ENCODE measurements at regions not wholly inside any gene's neighbourhood (a gene's known extent, or its start where the extent isn't known, plus 50 kb on each side); places are given as distances from the start of the nearest gene placed in this dataset.
"Not testable (repeated sequence)": the region's sequence is repeated elsewhere in the genome, so short reads cannot be mapped to it uniquely, and the experiment has no call there.

DNA sequence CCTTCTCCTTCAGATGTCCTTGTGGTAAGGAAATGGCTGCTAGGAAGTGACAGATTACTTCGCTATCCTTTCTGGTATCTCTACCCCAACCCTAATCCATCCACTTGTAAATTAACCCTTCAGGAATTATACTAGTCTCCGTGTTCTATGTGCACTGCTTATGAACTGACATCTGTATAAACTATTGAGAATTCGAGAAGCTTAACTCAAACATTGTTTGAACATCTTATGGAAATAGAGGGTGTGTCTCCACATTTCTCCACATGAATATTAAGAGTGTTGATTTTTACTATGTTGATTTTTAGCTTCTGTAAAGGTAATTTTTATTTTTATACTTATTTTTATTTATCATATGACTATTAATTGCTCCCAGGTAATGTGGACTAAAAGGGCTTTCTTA, 457.6 kb upstream of the ZNF337 start:
- Histone ChIP-seq H3K36me3 (ENCODE audit: insufficient read depth in 1 of 2, low read depth in 1 of 2) (no peaks in the 10 kb centered on the region), H3K9me3 (no peaks in the 10 kb centered on the region), H3K4me1 (no peaks in the 10 kb centered on the region), H3K27me3 (ENCODE audit: insufficient read depth in 3 of 3, low read length in 2 of 3) (no peaks in the 10 kb centered on the region), H3K27ac (no peak overlapping the region), H3K4me3 (no peak overlapping the region)
- WGBS, 3 donors: 70 to 71% (median 71%) methylated on average over 3 of the region's 3 CpGs
- DNase-seq: no peak
- TF ChIP-seq, protein P1, sequence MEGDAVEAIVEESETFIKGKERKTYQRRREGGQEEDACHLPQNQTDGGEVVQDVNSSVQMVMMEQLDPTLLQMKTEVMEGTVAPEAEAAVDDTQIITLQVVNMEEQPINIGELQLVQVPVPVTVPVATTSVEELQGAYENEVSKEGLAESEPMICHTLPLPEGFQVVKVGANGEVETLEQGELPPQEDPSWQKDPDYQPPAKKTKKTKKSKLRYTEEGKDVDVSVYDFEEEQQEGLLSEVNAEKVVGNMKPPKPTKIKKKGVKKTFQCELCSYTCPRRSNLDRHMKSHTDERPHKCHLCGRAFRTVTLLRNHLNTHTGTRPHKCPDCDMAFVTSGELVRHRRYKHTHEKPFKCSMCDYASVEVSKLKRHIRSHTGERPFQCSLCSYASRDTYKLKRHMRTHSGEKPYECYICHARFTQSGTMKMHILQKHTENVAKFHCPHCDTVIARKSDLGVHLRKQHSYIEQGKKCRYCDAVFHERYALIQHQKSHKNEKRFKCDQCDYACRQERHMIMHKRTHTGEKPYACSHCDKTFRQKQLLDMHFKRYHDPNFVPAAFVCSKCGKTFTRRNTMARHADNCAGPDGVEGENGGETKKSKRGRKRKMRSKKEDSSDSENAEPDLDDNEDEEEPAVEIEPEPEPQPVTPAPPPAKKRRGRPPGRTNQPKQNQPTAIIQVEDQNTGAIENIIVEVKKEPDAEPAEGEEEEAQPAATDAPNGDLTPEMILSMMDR (IDR thresholded peaks at IDR 0.05): no peak
- intact Hi-C loops (cut with DNase I): no loop called here
- ATAC-seq: no peak

DNA sequence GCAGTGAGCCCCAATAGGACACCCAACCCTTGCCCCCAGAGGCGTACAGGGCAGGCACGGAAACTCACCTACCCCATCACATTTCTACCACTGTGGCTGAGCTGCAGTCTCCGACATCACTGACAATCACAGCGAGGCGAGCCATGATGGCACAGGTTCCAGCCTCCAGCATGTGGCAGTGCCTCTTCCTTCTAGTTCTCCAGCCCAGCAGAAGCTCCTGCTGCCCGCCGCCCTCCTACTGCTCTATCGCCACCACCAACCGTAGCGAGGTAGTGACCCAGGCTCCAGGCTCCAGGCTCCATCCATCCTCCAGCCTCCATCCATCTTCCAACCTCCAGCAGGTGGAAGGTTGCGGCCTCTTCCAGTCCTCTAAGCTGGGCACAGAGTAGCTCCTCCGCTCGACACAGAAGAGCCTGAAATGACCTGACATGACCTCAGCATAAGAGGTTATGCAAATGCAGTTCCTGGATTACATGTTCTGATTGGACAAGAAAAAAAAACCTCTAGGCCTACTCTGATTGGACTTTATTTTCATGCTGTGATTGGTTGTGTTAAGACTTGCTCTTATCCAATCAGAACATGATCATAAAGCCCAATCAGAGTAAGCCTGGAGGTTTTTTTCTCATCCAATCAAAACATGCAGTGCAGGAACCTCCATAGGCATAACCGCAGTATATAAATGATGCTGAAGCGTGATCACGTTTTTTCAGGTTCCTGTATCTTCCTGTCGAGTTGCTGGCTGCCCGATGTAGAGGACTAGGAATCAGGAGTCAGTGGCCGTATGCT, 438.9 kb upstream of the ZNF337 start:
- TF ChIP-seq, protein P1 (IDR thresholded peaks at IDR 0.05): no peak

DNA sequence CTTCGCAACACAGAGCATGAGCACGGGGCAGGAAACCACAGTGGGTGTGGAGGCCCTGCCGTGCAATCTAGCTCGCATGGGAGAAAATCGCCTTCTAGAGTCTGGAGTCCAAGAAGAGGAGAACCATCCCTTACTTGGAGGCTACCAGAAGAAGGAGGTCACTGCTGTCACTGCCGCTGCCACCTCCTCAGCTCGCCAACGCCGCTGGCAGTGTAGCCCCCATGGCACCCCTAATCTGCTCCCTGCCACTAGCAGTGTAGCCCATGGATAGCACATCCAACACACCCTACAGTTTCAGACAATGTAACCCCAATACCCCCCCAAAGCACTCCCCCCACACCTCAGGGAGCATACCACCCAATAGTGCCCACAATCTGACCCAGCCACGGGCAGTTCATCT, 438.0 kb upstream of the ZNF337 start:
- DNase-seq: no peak
- TF ChIP-seq, protein P1 (IDR thresholded peaks at IDR 0.05): no peak
- Histone ChIP-seq H3K9me3 (no peaks in the 10 kb centered on the region), H3K27ac (no peak overlapping the region), H3K27me3 (ENCODE audit: insufficient read depth in 3 of 3, low read length in 2 of 3) (peaks cover 0 to 2% (median 0%) of the 10 kb centered on the region in 3 donors), H3K4me1 (no peaks in the 10 kb centered on the region), H3K4me3 (no peak overlapping the region), H3K36me3 (ENCODE audit: insufficient read depth in 1 of 2, low read depth in 1 of 2) (no peaks in the 10 kb centered on the region)
- no peak for ATAC-seq
- WGBS, 3 donors: 88 to 93% (median 89%) methylated on average over 9 to 10 of the region's 10 CpGs
- intact Hi-C loops (cut with DNase I): no loop called here

More for the DNA sequence above, 438.9 kb upstream of the ZNF337 start:
- no peaks in the 10 kb centered on the region for H3K4me1 ChIP-seq
- no peaks in the 10 kb centered on the region for H3K36me3 ChIP-seq (ENCODE audit: insufficient read depth in 1 of 2, low read depth in 1 of 2)
- 87 to 89% (median 88%) methylated on average over 18 to 19 of the region's 19 CpGs for WGBS, 3 donors
- ATAC-seq: no peak
- no peak overlapping the region for H3K27ac ChIP-seq
- no peak overlapping the region for H3K4me3 ChIP-seq
- no peak for DNase-seq
- no peaks in the 10 kb centered on the region for H3K9me3 ChIP-seq
- peaks cover 0 to 2% (median 0%) of the 10 kb centered on the region in 3 donors for H3K27me3 ChIP-seq (ENCODE audit: insufficient read depth in 3 of 3, low read length in 2 of 3)
- intact Hi-C loops (cut with DNase I): no loop called here

DNA sequence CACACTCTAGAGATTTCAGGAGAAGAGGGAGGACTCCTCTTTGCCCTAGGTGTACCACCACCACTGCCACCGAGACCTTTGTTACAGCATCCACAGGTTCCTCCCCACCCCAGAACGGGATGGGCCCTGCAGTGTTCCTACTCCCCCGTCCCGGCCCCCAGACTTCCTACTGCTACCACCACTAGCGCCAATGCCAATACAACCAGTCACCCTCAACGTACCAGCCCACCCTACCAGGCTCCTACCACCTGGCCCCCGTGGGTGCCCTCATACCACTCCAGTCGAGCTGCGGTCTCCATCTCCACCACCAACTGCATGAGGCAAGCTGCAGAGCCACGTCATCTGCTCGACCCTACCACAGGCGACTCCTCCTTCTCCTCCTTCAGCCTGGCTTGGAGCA, 437.1 kb upstream of the ZNF337 start:
- H3K27ac ChIP-seq; intact Hi-C loops (cut with DNase I); H3K9me3 ChIP-seq; H3K4me1 ChIP-seq; H3K4me3 ChIP-seq; H3K27me3 ChIP-seq (ENCODE audit: insufficient read depth in 3 of 3, low read length in 2 of 3); ATAC-seq; DNase-seq; H3K36me3 ChIP-seq (ENCODE audit: insufficient read depth in 1 of 2, low read depth in 1 of 2): not testable (repeated sequence)
- 85 to 87% (median 87%) methylated on average over 12 of the region's 12 CpGs for WGBS, 3 donors

DNA sequence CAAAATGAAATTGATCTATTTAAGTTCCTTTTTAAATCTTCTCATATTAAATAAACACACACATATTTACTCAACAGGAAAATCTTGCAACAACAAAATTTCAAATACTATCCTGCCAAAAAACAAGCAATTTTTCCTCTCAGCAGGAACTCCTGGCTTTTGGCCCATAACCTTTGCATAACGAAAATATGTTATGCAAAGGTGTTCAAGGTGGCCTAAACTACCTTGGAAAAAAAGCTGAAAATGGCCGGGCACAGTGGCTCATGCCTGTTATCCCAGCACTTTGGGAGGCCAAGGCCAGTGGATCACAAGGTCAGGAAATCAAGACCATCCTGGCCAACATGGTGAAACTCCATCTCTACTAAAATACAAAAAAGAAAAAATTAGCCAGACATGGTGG, 424.3 kb upstream of the ZNF337 start:
- 61 to 62% (median 62%) methylated on average over 2 of the region's 2 CpGs for WGBS, 3 donors
- H3K27me3 ChIP-seq (ENCODE audit: insufficient read depth in 3 of 3, low read length in 2 of 3); H3K4me3 ChIP-seq; H3K9me3 ChIP-seq; H3K27ac ChIP-seq; DNase-seq; intact Hi-C loops (cut with DNase I); ATAC-seq; H3K4me1 ChIP-seq; H3K36me3 ChIP-seq (ENCODE audit: insufficient read depth in 1 of 2, low read depth in 1 of 2): not testable (repeated sequence)

DNA sequence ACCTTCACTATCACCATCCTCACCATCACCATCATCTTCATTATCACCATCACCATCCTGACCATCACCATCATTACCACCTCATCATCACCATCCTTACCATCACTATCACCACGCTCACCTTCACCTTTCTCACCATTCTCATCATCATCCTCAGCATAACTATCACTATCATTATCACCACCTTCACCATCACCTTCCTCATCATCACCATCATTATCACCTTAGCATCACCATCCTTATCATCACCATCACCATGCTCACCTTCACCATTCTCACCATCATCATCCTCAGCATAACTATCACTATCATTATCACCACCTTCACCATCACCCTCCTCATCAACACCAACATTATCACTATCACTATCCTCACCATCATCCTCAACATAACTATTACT, 397.8 kb upstream of the ZNF337 start:
- H3K9me3 ChIP-seq; H3K27me3 ChIP-seq (ENCODE audit: insufficient read depth in 3 of 3, low read length in 2 of 3); ATAC-seq; H3K36me3 ChIP-seq (ENCODE audit: insufficient read depth in 1 of 2, low read depth in 1 of 2); H3K27ac ChIP-seq; intact Hi-C loops (cut with DNase I); H3K4me3 ChIP-seq; DNase-seq; H3K4me1 ChIP-seq: not testable (repeated sequence)
- 60 to 72% (median 68%) methylated on average over 1 of the region's 1 CpG for whole genome bisulfite sequencing, 3 donors

DNA sequence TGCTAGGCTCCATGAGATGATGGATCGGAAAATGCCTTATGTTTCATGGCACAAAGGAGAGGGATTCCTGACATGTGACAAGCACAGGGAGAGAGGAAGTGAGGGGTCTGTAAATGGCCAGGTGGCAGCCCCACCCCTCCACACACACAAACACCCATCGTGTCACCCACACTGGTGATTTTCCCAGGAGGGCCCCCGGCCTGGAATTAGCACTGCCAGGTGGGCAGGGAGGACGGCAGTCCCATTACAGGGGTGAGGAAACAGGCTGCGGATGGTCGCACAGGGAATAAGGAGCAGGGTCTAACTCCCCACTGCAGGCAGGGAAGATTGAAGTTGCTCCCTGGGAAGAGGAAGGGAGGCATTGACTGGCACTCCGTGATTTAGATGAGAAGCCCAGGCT, 395.3 kb upstream of the ZNF337 start:
- H3K27me3 ChIP-seq (ENCODE audit: insufficient read depth in 3 of 3, low read length in 2 of 3); H3K36me3 ChIP-seq (ENCODE audit: insufficient read depth in 1 of 2, low read depth in 1 of 2); DNase-seq; intact Hi-C loops (cut with DNase I); H3K9me3 ChIP-seq; H3K27ac ChIP-seq; ATAC-seq; H3K4me1 ChIP-seq; H3K4me3 ChIP-seq: not testable (repeated sequence)
- WGBS, 3 donors: 57 to 66% (median 61%) methylated on average over 7 of the region's 7 CpGs

DNA sequence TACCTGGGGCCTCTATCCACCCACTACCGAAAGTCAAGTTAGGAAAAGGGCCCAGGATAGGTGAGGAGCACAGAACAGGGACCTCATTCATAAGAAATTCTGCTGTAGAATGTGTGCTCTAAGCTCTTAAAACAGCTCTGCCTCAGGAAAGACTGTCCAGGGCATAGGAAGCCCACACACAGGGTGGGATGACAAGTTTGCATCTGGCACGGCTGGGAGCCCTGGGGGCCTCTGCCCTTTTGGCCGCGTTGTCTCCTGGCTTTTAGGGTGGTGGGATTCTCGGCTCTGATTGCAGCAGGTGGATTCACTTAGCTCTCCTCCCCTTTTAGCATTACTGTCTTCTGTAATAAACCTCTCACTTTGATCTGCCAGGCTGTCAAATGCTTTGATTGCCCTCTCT, 389.5 kb upstream of the ZNF337 start:
- H3K4me3 ChIP-seq; intact Hi-C loops (cut with DNase I): not testable (repeated sequence)
- 67 to 68% methylated on average over 3 of the region's 5 CpGs; no CpG with 5 or more reads in 1 of the 3 donors for WGBS, 3 donors

DNA sequence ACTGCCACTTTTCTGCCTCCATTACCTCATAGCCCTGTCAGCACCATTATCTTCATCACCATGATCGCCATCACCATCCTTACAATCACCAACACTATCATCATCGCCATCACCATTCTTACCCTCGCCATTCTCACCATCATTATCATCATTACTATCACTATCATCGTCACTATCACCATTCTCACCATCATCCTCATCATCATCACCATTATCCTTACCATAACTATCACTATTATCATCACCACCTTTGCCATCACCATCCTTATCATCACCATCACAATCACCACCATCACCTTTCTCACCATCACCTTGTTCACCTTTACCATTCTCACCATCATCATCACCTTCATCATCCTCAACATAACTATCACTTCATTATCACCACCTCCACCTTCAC, 377.3 kb upstream of the ZNF337 start:
- WGBS, 3 donors: 78 to 90% (median 87%) methylated on average over 4 of the region's 4 CpGs
- H3K9me3 ChIP-seq; ATAC-seq; H3K4me1 ChIP-seq; H3K4me3 ChIP-seq; DNase-seq; H3K27ac ChIP-seq; H3K27me3 ChIP-seq (ENCODE audit: insufficient read depth in 3 of 3, low read length in 2 of 3); H3K36me3 ChIP-seq (ENCODE audit: insufficient read depth in 1 of 2, low read depth in 1 of 2); intact Hi-C loops (cut with DNase I): not testable (repeated sequence)

More for the DNA sequence above, 389.5 kb upstream of the ZNF337 start:
- H3K4me1 ChIP-seq; DNase-seq; H3K27me3 ChIP-seq (ENCODE audit: insufficient read depth in 3 of 3, low read length in 2 of 3); H3K27ac ChIP-seq; H3K36me3 ChIP-seq (ENCODE audit: insufficient read depth in 1 of 2, low read depth in 1 of 2); ATAC-seq; H3K9me3 ChIP-seq: not testable (repeated sequence)
